Inflammatory macrophage (primary cell): ENCODE measurements at regions not wholly inside any gene's neighbourhood (a gene's known extent, or its start where the extent isn't known, plus 50 kb on each side); places are given as distances from the start of the nearest gene placed in this dataset.
"Not testable (repeated sequence)": the region's sequence is repeated elsewhere in the genome, so short reads cannot be mapped to it uniquely, and the experiment has no call there.

Source experiments
- DNase-seq, 2 donors: peaks; one replicate each; pipeline ENCODE4 v3.0.0-alpha.2; 2020 to 2022

DNA sequence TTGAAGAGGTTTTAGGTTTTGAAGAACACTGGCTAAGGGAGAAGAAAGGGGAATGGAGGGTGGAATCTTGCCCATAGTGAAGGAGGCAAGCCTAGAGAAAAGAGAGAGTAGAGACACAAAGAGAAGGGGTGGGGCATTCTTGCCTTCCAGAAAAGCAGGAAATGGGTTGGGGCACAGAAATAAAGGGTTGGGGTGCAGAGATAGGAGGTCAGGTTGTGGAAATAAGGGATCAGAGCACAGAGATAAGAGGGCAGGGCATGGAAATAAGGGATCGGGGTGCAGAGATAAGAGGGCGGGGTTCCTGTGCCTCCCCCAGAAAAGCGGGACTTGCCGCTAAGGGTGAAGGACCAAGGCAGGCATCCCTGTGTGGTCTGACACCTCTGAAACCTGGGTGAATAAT lies 69.9 kb downstream of the ALG1L2 start:
- not testable (repeated sequence) for DNase-seq

DNA sequence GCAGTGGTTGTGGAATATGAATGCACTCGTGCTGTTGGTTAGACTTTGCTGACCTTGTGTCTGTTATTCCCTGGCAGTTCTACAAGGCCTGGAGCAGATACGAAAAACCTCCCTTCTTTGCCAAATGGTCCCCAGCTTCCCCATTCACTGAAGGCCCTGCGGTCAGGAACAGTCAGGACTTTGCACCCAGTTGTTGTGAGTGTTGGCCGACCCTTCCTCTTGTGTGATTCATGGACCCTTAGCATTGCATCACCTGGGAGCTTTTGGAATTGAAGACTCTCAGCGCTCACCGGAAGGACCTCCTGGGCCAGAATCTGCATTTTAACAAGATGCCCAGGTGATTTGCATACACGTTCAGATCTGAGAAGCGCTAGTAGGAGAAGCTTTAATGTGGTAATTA lies 71.6 kb downstream of the ALG1L2 start:
- not testable (repeated sequence) for DNase-seq

DNA sequence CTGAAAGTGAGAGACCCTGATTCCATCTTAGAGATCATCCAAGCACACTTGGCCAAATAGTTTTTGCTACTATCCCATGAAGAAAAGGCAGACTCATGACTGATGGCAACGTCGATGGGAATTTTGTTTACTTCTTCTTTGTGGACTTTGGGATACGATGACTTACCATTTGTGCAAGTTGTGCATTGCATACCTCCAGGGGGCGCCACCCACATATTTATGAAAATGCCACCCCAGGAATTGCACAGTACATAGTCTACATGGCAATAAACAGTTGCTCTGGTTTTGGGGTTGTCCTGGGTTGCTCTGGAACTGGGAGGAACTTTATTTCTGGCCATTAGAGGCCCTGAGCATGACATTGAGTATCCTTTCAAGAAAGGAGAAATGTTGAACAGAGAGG lies 73.8 kb downstream of the ALG1L2 start:
- not testable (repeated sequence) for DNase-seq

DNA sequence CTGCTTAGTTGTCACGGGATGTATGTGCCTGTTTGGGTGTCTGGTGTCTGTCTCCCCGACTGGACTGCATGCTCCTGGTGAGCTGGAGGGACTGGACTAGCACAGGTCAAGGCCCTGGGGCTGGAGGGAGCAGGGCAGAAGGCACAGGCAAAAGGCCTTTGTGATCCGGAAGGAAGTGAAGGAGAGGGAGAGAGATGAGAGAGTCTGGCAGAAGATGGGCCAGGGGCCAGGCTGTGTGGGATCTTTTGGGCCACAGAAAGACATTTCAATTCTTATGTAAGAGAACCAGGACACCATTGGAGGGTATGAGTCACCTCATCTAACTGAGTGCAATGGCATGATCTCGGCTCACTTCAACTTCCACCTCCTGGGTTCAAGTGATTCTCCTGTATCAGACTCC lies 85.2 kb downstream of the ALG1L2 start:
- not testable (repeated sequence) for DNase-seq

DNA sequence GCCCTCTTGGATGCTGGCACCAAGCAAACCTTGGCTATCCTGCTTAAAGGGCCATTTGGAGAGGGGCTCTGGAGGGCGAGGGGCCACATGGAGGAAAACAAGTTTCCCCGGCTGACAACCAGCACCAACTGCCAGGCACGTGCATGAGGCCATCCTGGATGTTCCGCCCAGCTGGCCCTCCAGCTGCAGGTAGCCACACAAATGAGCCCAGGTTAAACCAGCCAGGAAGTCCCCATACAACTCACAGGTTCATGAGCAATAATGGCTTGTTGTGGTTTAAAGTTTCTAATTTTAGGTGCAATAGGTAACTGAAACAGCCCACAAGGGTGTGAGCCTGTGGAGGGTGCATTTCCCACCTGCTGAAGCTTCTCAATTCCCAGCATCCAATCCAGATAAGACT lies 93.6 kb downstream of the ALG1L2 start:
- DNase-seq, result not testable (repeated sequence)

DNA sequence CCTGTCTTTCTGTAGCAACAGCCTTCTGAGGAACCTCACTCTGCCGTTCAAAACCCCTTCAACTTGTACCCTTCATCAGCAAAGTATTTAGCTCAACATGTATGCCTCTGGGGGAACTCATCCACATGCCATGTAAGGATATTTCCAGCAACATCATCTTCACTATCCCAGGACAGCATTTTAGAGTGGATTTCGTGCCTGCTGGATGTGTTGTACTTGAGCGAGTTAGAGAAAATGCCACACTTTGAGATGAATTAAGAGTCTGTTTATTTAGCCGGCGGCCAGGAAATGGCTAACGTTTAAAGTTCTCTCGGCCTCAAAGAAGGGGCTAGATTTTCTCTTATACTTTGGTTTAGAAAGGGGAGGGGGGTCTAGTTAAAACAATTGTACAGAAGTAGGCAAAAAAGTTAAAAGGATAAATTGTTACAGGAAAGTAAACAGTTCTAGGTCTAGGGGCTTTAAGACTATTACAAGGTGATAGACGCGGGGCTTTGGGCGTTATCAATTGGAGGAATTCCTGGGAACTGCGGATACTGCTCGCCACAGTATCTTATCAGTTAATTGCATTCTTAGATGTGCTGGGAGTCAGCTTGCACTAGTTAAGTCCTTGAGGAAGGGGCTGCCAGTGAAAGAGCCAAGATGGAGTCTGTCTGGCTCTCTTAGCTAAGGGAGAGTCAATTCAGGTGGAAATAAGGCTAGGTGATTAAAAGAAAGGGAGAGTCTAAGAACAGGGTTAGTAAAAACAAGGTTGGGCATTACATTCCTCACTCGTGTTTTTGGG lies 95.0 kb downstream of the ALG1L2 start:
- DNase-seq, result not testable (repeated sequence)

DNA sequence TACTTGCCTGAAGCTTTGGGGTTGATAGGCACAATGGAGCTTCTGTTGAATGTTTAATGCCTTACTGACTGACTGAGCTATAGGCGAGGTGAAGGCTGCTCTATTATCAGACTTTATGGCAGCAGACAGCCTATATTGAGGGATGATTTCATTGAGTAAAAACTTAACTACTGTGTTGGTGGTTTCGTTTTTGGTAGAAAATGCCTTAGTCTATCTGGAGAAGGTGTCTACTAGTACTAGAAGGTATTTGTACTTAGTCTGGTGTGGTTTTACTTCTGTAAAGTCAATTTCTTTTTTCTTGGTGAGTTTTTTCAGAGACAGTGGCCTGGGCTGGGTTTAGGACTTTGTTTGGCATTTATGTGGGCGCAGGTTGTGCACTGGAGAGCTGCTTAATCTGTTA lies 97.2 kb downstream of the ALG1L2 start:
- DNase-seq, result not testable (repeated sequence)

DNA sequence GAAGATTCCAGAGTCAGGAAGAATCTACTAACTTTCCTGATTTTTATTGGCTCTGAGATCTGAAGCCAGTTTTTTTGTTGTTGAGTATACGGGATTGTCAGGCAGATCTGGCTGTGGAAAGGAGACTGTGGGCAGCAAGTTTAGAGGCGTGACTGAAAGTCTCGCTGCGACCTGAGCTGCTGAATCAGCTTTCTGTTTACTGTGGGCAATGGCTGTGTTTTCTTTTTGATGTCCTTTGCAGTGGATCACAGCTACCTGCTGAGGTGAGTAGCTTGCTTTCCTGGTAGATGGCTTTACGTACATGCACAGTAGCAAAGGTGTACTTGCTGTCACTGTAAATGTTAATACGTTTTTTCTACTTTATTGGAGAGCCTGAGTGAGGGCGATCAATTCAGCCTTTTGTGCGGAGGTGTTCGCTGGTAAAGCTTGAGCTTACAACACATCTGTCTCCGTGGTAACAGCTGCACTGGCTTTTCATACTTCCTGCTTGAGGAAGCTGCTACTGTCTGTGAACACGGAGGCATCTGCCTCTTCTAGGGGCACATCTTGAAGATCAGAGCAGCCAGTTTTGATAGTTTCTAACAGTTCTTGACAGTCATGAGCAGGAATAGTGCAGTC lies 97.8 kb downstream of the ALG1L2 start:
- DNase-seq, result peak; percentile 38

DNA sequence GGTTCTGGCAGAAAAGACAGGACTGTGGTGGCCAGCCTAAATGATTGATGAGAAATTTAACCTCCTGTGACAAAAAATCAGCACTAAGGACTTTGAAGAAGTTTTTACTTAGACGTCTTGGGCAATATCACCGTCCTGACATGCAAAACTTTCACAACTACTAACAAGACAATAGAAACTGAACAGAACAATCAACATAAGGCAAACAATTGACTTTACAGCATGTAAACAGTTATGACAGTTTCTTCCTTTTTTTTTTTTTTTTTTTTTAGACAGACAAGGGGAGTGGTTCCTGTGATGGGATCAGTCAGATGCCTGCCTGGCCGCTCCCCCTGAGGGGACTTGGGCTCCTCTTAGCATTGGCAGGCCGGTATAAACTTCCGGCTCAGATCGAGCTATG lies 100.8 kb downstream of the ALG1L2 start:
- DNase-seq, result peak in 1 of 2 donors; percentile 36

DNA sequence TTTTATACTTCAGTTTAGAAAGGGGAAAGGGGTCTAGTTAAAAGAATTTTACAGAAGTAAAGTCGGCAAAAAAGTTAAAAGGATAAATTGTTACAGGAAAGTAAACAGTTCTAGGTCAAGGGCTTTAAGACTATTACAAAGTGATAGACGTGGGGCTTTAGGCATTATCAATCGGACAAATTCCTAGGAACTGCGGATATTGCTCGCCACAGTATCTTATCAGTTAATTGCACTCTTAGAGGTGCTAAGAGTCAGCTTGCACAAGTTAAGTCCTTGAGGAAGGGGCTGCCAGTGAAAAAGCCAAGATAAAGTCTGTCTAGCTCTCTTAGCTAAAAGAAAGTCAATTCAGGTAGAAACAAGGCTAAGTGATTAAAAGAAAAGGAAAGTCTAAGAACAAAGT lies 102.1 kb downstream of the ALG1L2 start:
- not testable (repeated sequence) for DNase-seq

DNA sequence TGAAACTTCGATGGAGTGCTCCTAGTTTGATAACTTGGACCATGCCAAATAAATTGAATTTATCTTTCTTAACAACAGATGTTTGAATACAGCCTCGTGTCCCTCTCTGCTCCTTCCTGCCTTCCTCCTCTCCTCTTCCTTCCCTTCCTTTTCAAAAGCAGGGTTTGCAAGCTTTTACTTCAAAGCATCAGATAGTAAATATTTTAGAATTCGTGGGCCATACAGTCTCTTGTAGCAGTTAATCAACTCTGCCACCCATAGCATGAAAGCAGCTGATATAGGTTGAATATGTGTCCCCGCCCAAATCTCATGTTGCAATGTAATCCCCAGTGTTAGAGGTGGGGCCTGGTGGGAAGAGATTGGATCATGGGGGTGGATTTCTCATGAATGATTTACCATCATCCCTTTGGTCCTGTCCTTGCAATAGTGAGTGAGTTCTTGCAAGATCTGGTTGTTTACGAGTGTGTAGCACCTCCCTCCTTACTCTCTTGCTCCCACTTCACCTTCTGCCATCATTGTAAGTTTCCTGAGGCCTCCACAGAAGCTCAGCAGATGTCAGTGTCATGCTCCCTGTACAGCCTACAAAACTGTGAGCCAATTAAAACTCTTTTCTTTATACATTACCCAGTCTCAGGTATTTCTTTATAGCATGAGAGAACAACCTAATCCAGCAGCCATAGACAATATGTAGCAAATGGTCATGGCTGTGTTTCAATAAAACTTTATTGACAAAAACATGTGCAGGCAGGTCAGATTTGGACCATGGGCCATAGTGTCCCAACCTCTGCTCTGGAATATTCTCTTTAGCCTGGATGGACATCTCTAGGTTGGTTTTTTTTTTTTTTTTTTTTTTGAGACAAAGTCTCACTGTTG lies 102.8 kb downstream of the ALG1L2 start:
- not testable (repeated sequence) for DNase-seq

DNA sequence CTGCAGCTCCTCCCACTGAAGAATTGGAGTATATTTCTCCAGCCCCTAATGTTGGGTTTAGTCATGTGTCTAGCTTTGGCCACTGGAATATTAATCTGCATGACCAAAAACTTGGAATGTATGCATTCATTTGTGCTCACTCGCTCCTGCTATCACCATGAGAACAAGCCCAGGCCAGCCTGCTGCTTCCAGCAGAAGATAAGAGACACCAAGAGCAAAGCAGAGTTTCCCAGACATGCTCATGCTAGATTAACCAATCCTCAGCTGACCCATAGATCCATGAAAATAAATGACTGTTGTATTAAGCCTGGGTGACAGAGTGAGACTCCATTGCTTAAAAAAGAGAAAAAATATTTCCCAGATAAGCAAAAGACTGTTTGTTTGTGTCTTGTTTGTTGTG lies 119.6 kb downstream of the ALG1L2 start:
- not testable (repeated sequence) for DNase-seq

DNA sequence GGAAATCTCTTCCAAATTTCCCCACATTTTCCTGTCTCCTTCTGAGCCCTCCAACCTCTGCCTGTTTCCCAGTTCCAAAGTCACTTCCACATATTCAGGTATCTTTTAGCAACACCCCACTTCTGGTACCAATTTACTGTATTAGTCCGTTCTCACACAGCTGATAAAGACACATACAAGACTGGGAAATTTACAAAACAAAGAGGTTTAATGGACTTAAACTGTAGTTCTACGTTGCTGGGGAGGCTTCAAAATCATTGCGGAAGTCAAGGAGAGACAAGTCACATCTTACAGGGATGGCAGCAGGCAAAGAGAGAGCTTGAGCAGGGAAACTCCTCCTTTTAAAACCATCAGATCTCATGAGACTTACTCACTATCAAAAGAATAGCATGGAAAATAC lies 122.0 kb downstream of the ALG1L2 start:
- not testable (repeated sequence) for DNase-seq

DNA sequence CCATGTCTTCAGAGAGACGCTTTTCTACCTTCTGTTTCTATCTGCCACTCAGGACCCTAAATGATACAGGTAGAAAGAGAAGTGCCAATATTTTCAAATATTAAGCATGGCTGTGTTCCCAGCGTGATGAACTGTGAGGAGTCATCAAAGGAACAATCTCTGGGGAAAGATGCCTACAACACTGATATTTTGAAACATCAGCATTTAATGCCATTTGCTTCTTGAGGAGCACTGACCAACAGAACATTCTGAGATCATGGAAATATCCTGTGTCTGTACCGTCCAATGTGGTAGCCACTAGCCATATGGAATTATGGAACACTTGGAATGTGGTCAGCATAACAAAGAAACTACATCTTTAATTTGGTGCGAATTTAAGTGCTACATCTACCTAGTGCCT lies 117.9 kb upstream of the COL6A5 start:
- no peak for DNase-seq

DNA sequence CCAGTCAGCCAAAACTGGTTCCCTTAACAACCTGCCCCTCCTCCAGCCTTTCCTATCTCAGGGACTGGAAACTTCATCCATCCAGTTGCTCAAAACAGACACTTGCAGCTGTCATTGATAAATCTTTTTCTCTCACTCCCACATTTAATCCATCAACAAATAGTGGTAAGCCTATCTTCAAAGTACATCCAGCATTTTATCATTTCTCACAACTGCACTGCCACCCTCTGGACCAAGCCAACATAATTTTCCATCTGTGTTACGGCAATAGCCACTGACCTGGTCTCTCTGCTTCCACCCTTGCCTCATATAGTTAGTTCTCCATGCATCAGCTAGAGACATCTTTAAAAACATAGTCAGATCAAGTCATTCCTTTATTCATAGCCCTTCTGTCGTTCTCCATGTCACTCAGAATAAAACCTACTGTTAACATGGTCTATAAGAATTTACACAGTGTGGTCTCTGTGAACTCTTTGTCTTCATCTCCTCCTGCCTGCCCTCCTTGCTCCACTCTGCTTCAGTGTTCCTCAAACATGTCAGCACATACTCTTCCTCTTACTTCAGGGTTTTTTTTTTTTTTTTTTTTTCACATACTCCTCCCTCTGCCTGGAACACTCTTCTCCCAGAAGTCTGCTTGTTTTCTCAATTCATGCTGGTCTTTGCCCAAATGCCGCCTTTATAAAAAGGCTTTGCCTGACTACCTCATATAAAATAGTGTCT lies 102.5 kb upstream of the COL6A5 start:
- peak in 1 of 2 donors; percentile 10 for DNase-seq

DNA sequence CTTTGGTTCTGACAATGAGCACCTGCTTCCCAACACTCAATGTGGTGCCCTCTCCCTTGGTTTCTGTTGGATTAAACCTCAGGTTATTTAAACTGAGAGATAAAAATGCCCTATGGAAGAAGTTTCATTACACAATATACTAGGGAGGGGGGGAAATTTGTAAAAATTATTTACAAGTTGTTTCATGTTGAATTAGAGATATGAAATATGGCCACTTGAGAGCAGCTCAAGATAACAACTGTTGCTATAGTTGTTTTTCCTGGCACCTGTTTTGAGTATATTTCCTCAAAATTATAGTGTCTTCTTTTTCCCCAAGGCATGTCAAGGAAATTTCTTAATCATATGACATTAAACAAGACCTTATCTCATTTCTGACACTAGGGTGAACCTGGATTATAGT lies 101.7 kb upstream of the COL6A5 start:
- DNase-seq, result no peak

DNA sequence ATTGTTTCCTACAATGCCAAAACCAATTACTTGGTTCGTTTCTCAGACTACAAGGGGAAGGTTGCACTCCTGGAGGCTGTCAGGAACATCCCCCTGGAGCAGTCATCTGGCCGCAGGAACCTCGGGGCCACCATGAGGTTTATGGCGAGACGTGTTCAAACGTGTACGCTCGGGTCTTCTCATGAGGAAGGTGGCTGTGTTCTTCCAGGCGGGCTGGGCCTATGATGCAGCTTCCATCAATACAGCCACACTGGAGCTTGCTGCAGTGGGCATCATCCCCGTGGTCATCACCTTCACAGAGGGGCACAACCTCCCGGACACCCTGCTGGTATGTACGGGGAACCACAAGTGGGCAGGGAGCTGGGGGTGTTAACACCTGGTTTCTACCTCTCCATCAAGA lies 94.5 kb upstream of the COL6A5 start:
- DNase-seq, result no peak

DNA sequence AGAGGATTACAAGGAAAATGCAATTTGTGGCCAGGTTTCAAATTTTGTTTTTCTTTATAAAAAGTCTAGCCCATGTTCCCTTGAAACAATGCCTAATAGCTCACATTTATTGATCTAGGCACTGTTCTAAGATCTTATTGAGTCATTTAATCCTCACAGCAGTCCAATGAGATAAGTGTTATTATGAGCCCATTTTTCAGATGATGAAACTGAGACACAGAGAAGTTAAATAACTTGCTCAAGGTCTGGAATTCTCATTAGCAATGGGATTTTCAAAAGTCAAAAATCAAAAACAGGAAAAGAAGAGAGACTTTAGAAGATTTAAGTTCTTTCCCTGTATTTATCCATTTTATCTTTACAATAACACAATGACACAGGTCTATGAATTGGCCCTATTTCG lies 90.0 kb upstream of the COL6A5 start:
- no peak for DNase-seq

DNA sequence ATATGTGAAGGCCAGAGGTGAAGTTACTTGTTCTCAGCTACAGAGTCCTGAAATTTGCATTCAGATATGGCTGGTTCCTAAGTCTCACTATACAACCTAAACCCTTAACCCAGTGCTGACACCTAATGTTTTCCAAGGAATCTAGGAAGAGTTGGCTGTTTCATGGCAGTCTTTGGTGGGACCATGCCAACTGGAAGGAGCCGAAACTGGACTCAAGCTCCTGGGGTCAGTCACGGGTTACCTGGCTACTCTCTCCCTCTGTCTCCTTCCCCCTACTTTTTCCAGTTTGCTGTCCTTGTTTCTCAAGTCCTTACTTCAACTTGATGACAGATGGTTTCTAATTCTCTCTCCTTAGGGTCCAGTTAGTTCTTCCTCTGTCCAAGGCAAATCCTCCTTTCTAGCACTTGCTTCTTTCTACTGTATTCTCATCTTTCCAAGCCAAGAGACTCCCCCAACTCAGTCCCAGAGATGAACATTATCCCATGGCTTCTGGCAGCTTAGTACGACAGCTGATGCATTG lies 88.6 kb upstream of the COL6A5 start:
- DNase-seq, result no peak

DNA sequence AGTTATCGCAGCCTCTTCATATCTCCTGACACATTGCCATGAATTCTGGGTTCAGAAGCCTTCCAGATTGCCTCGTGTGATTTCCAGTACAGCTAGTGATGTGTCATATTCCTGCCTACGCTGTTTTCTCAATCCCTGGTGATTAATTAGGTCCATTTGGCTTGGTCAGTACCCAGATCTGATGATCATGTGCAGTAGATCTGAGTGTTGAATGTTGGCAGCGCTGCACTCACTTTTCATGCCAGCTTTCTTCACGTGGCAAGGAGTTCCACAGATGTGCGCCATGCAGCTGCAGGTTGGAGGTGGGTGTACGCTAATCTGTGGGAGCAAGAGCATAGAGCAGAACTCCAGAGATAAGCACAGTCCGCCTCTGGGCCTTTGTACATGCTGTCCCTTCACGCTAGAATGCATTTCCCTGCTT lies 86.9 kb upstream of the COL6A5 start:
- DNase-seq, result no peak

DNA sequence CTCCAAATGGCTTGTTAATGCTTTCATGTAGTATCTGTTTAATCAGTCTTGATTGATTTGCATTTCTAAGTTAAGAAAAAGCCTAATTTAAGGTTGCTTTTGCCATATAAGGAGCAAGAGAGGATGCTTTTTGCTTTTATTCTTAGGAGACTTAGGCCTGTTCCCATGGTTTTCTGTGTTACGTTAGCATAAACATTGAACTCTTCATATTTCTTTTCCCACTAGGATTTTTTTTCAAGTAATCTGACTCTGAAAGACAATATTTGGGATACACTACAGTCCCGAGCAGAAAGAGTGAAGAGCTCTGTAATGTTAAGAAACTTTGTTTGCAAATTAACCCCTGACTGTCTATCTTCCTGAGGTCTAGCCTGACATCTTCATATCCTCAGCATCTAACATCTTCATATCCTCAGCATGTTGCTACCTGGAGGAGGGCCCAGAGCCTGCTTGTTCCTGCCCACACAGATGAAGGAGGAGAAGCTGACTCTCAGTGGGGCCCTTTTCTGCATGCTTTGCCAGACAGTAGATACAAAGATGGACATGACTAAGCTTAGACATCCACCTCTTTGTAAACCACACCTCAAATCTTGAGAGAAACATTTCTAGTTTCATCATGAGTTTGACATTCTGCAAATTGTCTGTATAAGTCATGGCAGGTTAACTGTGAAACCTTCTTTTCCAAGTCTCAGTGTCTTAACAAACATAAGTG lies 86.2 kb upstream of the COL6A5 start:
- no peak for DNase-seq

DNA sequence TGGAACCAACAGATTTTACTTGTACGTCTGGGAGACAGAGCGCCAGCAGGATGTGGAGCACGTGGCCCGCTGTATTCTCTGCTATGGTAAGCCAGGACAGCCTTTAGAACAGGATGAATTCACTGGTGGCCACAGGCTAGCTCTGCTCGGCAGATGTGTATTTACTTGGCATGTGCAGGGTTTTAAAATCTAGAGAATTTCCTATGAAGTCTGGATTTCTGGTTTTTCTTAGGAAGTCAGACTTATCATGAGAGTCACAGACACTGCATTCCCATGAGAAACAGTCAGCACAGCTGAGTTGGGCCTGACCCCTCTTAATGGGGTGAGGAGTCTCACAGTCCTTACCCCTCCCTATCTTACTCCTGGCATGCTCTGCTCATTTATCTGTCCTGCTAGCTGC lies 84.6 kb upstream of the COL6A5 start:
- DNase-seq, result no peak
